DMS53 treated with DMSO at 0.1 percent for 48 hours (cell line): ENCODE measurements at regions not wholly inside any gene's neighbourhood (a gene's known extent, or its start where the extent isn't known, plus 50 kb on each side); places are given as distances from the start of the nearest gene placed in this dataset.

Experiments
- DNase-seq: peaks from one replicate; lab custom pipeline; 2025; ENCODE audit not compliant: unreplicated experiment; lab: John Stamatoyannopoulos, UW

DNA sequence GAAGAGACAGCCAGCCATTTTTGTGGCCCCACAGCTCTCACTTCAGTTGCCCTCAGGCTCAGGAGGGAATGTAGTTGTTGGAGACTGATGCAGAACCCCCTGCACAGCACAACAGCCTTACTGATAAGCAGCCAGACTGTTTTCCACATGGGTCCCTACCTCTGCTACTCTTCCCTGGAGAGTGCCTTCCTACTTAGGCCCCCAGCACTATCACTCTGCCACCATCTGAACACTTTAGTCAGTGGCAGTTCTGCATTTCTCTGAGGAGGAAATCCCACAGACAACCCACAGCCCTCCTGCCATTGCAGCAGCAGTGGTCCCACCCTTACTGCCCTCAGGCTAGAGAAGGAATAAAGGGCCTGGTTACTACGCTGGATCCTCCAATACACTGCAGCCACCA is 61.8 kb upstream of the PTPRD start:
- DNase-seq, result no peak

DNA sequence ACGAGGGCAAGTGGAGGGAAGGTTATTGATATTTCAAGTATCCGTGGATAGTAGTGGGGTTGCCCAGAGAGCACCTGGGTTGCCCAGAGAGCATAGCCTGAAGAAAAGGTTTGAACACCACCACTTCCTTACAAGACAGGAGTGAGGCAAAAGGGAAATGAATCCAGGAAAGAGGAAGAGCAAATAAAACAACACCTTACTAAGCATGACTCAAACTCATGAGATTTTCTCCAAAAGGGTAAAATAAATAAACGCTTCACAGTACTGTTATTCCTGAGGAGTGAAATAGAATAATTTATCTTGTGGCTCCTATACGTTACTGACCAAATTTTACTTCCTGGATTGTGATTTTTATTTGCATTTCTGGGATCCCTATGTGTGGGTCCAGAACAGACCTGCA is 65.2 kb upstream of the PTPRD start:
- DNase-seq, result no peak

- DNase-seq, result no peak
These were observed 66.0 kb upstream of the PTPRD start for GRCh38 chr9:10678790-10679189.

- no peak for DNase-seq
These were observed 74.1 kb upstream of the PTPRD start for GRCh38 chr9:10686943-10687342.

DNA sequence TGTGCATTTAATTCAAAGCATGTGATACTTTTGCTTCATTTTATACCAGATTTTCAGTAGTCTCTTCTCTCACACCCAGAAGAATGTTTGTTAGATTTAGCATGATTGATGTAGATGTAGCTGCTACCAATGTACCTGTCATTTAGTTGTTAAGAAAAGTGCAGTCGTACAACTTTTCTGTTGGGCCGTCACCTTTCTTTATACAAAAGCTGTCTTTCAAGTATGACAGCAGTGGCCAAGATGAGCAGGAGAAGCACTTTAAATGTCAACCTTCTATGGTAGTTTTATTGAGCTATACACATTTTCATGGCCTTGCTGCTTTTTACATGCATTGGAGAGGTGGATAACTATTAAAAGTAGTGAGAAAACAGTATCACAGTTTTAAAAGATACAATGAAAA is 77.7 kb upstream of the PTPRD start:
- no peak for DNase-seq

- DNase-seq, result no peak
These were observed 84.2 kb upstream of the PTPRD start for GRCh38 chr9:10697044-10697443.

GRCh38 chr9:10700291-10700690 is 87.5 kb upstream of the PTPRD start:
- no peak for DNase-seq

DNA sequence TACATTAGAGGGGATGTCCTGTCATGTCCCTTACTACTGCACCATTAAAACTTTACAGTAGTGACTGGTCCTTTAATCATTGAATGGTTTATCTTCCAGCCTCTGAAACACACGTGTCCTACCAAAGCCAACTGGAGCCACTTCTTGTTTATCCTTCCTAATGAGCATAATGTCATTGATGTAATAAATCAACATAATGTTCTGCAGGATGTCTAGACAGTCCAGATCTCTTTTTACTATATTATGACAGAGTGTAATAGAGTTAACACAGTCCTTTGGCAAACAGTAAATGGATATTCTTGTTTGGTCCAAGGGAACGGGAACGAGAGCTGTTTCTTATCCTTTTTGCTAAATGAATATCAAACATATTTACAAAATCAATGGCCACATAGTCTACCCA is 88.1 kb upstream of the PTPRD start:
- DNase-seq, result no peak

- no peak for DNase-seq
These were observed 89.1 kb upstream of the PTPRD start for GRCh38 chr9:10701906-10702305.

DNA sequence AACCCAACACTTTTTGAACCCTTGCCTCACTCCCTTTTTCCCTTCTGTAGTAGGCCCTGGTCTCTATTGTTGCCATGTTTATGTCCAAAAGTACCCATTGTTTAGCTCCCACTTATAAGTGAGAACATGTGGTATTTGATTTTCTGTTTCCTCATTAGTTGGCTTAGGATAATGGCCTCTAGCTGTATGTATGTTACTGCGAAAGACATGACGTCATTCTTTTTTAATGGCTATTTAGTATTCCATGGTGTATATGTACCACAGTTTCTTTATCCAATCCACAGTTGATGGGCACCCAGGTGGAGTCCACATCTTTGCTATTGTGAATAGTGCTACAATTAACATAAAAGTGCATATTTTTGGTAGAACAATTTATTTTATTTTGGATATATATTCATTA is 90.3 kb upstream of the PTPRD start:
- no peak for DNase-seq

GRCh38 chr9:10704720-10705119 is 91.9 kb upstream of the PTPRD start:
- DNase-seq, result no peak

DNA sequence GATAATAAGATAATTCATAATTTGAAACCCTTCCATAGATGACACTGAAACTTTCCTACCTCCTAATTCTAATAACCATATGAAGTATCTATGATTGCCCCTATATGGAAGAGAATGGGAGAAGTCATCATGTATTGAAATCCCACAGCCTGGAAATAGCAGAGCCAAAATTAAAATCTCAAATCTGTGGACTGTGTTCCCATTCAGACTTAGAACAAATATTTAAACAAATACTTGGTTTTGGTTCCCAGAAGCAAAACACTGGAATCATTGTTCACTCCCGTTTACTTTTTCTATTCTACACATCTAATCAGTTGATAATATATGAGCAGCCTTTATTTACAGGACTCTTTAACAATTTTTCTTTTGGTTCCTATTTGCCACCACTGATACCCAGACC is 92.6 kb upstream of the PTPRD start:
- DNase-seq, result no peak

DNA sequence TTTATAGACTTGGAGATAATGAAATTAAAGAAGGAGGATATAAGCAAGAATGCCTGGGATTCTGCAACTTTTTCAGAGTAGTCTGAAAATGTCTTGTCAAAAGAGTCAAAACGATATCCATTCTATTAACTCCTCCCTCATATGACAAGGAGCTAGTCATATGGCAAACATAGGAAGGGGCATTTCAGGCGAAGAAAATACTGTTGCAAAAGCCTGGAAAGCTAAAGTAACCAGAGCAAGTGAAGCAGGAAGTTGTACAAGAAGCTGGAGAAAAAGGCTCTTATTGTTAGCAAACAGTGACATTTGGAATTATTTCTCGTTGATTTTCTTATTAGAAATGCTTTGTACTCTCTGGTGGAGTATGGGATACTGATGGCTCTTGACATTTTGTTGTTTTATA is 94.0 kb upstream of the PTPRD start:
- DNase-seq, result no peak

DNA sequence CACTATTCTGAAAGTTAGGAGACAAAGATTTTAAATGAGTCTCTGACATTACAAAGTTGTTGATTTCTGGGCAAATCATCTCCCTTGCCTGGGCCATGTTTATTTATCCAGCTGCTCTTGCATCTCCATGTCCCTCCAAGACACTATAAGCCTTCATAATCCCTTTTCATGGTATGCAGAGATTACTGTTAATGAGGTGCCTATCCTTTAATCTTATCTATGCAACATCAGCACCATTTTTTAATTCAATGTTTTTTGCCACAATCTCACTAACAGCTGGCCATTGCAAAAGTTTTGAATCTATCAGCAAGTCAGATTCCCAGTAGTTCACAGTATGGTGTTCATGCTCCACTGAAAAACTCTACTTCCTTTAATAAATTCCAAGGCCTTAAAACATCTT is 108.5 kb upstream of the PTPRD start:
- no peak for DNase-seq

GRCh38 chr9:10729213-10729612 is 116.4 kb upstream of the PTPRD start:
- DNase-seq, result no peak

- no peak for DNase-seq
These were observed 131.9 kb upstream of the PTPRD start for GRCh38 chr9:10744669-10745068.

DNA sequence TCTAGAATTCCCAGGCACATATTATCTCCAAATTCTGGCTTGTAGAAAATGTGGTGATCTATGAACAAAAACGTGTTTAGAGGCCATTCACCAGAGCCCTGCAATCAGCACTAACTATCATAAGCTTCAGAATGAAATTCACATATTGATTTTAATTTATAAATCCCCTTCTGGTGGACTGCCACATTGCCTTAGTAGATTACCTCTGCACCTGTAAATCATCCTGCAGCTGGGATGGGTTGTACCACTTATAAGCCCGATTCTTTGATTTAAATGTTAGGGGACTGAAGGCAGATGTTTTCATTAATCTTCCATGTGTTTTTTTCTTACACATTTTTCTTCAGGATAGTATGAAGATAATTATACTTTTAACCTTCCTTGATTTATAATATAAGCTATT is 140.7 kb upstream of the PTPRD start:
- no peak for DNase-seq

DNA sequence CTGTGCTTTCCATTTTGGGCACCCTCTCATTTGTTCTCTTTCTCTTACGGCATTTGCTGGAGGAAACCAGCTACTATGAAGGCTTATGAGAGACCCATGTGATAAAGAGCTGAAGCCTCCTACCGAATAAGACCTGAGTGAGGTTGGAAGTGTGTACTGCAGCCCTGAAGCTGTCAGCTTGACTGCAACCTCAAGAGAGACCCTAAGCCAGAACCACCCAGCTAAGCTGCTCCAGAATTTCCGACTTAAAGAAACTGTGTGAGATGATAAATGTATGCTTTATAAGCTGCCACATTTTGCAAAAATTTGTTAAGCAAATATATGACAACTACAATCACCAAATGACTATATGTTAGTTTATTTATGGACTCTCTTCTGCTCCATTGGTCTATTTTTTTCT is 151.7 kb upstream of the PTPRD start:
- no peak for DNase-seq

- DNase-seq, result no peak
These were observed 160.3 kb upstream of the PTPRD start for GRCh38 chr9:10773136-10773535.

DNA sequence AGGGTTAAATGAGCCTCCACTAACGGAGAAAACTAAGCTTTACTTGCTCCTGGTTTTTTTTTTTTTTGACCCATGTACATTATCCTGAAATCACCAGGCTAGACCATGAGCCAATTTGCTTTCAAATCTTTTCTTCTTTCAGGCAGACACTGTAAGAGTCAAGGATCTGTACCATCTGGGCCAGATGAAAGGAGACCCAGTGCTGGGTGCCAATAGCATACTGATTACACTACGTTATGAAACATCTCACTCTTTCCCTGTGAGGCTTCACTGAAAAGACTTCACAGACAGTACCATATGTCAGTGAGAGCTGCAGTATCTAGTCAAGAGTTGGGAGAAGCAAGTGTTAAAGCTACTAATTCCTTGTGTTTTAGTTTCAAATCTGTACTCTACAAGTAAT is 161.2 kb upstream of the PTPRD start:
- no peak for DNase-seq

DNA sequence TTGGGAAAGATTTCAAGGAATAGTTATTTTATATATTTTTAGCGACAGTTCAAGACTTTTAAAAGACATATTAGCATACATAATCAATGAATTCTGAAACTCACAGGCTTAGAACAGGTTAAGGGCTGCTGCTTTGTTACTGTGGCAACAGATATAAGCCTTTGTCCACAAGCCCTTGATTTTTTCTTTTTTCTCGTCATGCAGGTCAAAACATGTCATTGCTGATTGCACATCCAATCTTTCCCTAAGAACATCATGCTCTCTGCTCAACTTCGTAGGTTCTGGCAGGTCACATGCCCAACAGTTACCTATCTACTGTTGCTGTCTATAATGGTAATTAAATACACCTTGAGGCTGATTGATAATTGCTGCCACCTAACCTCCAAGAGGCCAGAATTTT is 172.5 kb upstream of the PTPRD start:
- DNase-seq, result no peak

DNA sequence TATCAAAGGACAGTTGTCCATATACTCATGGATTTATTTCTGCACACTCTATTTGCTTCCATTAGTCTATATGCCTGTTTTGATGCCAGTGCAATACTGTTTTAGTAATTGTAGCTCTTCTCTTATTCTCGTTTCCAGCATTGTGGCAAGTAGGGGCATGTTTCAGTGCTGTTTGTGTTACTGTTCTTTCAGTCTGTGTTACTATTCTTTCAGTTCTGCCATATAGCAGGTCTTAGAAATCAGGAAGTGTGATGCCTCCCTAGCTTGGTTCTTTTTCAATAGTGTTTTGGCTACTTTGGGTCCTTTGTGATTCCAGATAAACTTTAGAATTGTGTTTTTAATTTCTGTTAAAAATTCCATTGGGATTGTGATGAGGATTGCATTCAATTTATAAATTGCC is 180.5 kb upstream of the PTPRD start:
- DNase-seq, result no peak

GRCh38 chr9:10804486-10804885 is 191.7 kb upstream of the PTPRD start:
- no peak for DNase-seq

- no peak for DNase-seq
These were observed 194.1 kb upstream of the PTPRD start for GRCh38 chr9:10806868-10807267.
